ENCODE measurements at regions not wholly inside any gene's neighbourhood (a gene's known extent, or its start where the extent isn't known, plus 50 kb on each side); places are given as distances from the start of the nearest gene placed in this dataset.
"Not testable (repeated sequence)": the region's sequence is repeated elsewhere in the genome, so short reads cannot be mapped to it uniquely, and the experiment has no call there.

DNA sequence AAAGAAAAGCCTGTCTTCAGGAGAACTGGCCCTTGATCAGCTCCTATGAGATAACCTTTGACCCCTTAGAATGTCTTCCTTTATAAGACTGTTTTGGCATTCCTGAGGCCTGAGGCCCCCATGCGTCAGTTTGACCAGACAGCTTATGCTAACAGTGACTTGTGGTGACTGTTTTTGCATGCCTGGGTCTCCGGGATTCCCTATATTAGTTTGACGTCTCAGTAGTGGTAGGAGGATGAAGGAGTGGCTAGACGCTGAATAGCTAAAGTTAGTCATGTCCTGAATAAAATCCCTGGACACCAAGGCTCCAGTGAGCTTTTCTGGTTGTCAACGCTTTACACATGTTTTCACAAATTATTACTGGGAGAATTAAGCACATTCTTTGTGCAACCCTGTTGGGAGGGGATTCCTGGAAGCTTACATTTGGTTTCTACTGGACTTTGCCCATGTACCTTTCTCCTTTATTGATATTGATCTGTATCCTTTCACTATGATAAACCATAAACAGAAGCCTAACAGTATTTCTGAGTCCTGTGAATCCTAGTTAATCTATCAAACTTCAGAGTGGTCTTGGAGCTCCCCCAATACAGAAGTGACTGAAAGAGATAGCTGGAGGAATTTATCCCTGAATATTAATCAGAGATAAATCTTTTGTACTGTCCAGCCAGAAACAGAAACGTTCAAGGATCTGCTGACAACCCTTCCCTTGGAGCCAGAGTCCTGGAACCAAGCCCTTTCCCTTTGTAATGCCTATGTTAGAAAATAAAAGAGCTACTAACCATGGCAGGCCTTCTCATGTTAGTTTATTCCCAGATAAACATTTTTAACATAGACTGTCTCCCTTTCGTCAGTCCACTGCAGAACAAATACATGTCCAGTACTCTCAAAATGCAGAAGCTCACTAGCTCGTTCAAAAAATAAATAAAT is 479.2 kb downstream of the RPS29 start:
- H3K4me3 ChIP-seq (ENCODE audit: low read depth, low read length), result no peak overlapping the region
- TF ChIP-seq, protein P1, sequence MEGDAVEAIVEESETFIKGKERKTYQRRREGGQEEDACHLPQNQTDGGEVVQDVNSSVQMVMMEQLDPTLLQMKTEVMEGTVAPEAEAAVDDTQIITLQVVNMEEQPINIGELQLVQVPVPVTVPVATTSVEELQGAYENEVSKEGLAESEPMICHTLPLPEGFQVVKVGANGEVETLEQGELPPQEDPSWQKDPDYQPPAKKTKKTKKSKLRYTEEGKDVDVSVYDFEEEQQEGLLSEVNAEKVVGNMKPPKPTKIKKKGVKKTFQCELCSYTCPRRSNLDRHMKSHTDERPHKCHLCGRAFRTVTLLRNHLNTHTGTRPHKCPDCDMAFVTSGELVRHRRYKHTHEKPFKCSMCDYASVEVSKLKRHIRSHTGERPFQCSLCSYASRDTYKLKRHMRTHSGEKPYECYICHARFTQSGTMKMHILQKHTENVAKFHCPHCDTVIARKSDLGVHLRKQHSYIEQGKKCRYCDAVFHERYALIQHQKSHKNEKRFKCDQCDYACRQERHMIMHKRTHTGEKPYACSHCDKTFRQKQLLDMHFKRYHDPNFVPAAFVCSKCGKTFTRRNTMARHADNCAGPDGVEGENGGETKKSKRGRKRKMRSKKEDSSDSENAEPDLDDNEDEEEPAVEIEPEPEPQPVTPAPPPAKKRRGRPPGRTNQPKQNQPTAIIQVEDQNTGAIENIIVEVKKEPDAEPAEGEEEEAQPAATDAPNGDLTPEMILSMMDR (IDR thresholded peaks at IDR 0.05; ENCODE audit: insufficient read depth, low read depth, low read length), result no peak
- DNase-seq (ENCODE audit: low read depth), result no peak

DNA sequence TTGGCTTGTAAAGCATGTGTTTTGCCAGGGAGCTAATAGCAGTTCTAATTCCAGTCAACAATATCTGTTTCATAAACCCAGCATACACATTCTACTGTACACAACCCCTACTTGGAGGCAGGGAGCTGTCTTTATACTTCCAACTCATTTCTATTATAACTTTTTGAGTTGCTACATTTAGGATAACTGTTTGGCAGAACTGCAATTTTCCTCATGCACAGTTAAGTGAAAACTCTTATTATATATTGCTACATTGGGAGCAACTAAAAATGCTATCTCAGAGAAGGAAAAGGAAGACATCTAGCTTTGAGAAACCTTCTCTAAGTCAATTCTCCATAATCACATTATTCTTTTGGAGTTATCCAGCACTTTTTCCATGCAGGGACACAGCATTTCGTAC is 480.2 kb downstream of the RPS29 start:
- no peak overlapping the region for H3K4me3 ChIP-seq (ENCODE audit: low read depth, low read length)
- no peak for DNase-seq (ENCODE audit: low read depth)
- TF ChIP-seq, protein P1 (IDR thresholded peaks at IDR 0.05; ENCODE audit: insufficient read depth, low read depth, low read length), result no peak

DNA sequence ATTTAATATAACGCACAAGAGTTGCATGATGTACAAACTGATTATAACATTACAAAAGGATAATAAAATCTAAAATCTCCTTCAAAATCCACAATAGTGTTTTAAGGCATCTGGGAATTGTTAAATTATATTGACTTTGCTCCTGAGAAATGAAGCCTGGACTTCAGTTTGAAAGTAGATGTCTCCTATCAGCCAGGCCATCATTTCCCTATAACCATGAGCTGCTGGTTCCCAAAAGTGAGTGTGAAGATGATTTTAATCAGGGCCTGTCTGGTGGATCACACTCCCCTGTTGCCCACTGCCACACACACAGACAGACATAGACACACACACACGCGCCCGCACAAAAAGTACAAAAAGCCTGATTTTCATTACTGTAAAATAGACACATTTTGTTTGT is 480.7 kb downstream of the RPS29 start:
- H3K4me3 ChIP-seq (ENCODE audit: low read depth, low read length), result no peak overlapping the region
- TF ChIP-seq, protein P1 (IDR thresholded peaks at IDR 0.05; ENCODE audit: insufficient read depth, low read depth, low read length), result no peak
- no peak for DNase-seq (ENCODE audit: low read depth)

DNA sequence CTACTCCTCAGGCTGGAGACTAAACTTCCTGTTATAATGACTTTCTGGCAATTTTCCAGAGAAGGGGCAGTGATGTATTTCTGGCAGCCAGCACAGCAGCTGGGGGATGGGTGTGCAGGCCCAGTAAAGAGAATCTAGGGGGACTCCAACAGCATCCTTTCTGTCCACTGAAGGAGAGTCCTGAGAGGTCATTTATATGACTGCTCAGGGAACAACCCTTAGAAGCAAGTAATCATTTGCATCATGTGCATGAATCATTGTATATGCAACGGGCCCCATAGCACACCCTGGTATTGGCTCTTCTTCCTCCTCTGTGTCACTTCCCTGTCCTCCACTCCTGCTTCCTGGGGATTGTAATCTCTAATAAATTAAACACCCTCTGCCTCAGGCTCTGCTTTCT is 493.8 kb downstream of the RPS29 start:
- TF ChIP-seq, protein P1 (IDR thresholded peaks at IDR 0.05; ENCODE audit: insufficient read depth, low read depth, low read length), result no peak
- no peak for DNase-seq (ENCODE audit: low read depth)
- H3K4me3 ChIP-seq (ENCODE audit: low read depth, low read length), result no peak overlapping the region

DNA sequence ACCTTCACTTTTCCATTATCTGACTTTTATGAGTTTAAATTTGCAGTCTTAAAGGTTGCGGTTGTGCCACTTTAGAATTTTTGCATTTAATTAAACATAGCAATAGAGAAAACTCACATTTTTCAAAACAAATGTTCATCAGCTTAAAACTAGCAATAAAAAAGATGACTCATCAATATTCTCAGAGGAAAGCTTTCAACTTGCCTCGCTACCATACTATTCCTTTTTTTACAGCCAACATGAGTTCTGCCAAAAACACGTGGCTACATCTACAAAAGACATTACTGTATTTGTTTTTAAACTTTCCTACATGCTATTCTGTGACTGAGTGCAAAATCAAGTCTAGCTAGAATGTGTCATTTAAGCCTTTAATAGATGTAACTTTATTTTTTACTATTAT is 497.1 kb downstream of the RPS29 start:
- DNase-seq (ENCODE audit: low read depth), result no peak
- H3K4me3 ChIP-seq (ENCODE audit: low read depth, low read length), result no peak overlapping the region
- TF ChIP-seq, protein P1 (IDR thresholded peaks at IDR 0.05; ENCODE audit: insufficient read depth, low read depth, low read length), result no peak

DNA sequence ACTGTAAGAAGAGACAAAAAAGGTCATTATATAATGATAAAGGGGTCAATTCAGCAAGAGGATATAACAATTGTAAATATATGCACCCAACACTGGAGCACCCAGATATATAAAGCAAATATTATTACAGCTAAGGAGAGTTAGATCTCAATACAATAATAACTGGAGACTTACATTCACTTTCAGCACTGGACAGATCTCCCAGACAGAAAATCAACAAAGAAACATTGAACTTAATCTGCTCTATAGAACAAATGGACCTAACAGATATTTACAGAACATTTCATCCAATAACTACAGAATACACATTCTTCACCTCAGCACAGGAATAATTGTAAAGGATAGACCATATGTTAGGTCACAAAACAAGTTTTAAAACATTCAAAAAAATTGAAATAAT is 512.9 kb downstream of the RPS29 start:
- H3K4me3 ChIP-seq (ENCODE audit: low read depth, low read length); DNase-seq (ENCODE audit: low read depth): not testable (repeated sequence)

DNA sequence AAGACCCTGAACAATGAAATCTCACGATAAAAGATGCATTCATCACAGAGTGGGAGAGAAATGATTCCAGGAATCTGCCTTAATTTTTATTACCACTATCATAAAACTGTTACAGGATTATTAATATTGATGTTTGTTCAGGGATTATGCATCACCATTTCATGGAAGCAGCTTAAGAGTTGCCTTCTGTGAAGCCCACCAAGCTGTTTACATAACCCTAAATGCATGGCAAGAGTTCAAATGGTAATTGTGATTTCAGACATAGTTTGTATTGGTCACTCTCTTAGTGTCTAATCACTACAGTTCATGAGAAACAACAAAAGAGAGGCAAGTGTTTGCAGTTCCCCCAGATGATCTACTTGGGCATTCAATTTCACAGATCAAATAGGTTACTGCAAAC is 527.7 kb downstream of the RPS29 start:
- no peak for DNase-seq (ENCODE audit: low read depth)
- H3K4me3 ChIP-seq (ENCODE audit: low read depth, low read length), result no peak overlapping the region
- TF ChIP-seq, protein P1 (IDR thresholded peaks at IDR 0.05; ENCODE audit: insufficient read depth, low read depth, low read length), result no peak

Measured in fibroblast of villous mesenchyme (primary cell).